H1 (cell line): ENCODE measurements at regions not wholly inside any gene's neighbourhood (a gene's known extent, or its start where the extent isn't known, plus 50 kb on each side); places are given as distances from the start of the nearest gene placed in this dataset.

ENCODE experiments used
- CTCF ChIA-PET: fragments of 300-600 bp; sonication (Branson Sonifier 250); formaldehyde crosslinking; loops from one replicate; lab custom pipeline; 2021; ENCODE audit not compliant: partially characterized antibody; lab: Charles Lee
- POLR2A ChIA-PET: fragments of 300-600 bp; sonication (Branson Sonifier 250); formaldehyde crosslinking; loops from one replicate; lab custom pipeline; 2021; ENCODE audit warnings: inconsistent platforms; ENCODE audit not compliant: partially characterized antibody; lab: Charles Lee
- DNase-seq, 2 experiments: peaks; one replicate each; pipeline versions ENCODE4 v3.0.0 to v3.0.0-alpha.2; 2010 to 2022; ENCODE audit warnings: low spot score in 2 of 2, low read depth in 1 of 2, mixed read lengths in 1 of 2
- FAIRE-seq: peaks from 2 replicates; lab custom pipeline; 2011; peaks lifted over from hg19 to GRCh38; lab: Jason Lieb, UNC
- H2AFZ ChIP-seq: 2 replicates; pipeline ENCODE4 v1.8.1; 2012; ENCODE audit warnings: low read length, inconsistent platforms
- H2AK5ac ChIP-seq: 2 replicates; pipeline ENCODE4 v1.6.1; 2013; ENCODE audit warnings: low read depth, low read length
- H2BK120ac ChIP-seq: replicated peaks from 2 replicates; pipeline ENCODE3; 2013; ENCODE audit warnings: low read depth, low read length, inconsistent platforms
- H2BK12ac ChIP-seq: 2 replicates; pipeline ENCODE4 v1.6.1; 2013; ENCODE audit warnings: low read depth, low read length
- H2BK15ac ChIP-seq: 2 replicates; pipeline ENCODE4 v1.6.1; 2013; ENCODE audit warnings: low read length
- H2BK20ac ChIP-seq: 2 replicates; pipeline ENCODE4 v1.6.1; 2013; ENCODE audit warnings: low read length
- H2BK5ac ChIP-seq: 2 replicates; pipeline ENCODE4 v1.6.1; 2013; ENCODE audit warnings: low read depth, low read length
- H3K14ac ChIP-seq: 2 replicates; pipeline ENCODE4 v1.6.1; 2013; ENCODE audit warnings: inconsistent platforms; ENCODE audit not compliant: insufficient read length
- H3K18ac ChIP-seq: 2 replicates; pipeline ENCODE4 v1.6.1; 2013; ENCODE audit warnings: low read length; ENCODE audit errors: extremely low read depth
- H3K23ac ChIP-seq: 2 replicates; pipeline ENCODE4 v1.6.1; 2013; ENCODE audit warnings: inconsistent platforms; ENCODE audit not compliant: insufficient read length
- H3K23me2 ChIP-seq: 2 replicates; pipeline ENCODE4 v1.6.1; 2013; ENCODE audit warnings: low read depth, low read length
- H3K27ac ChIP-seq: 2 replicates; pipeline ENCODE4 v1.6.1; 2011; ENCODE audit warnings: low read depth, low read length, inconsistent platforms
- H3K27me3 ChIP-seq, 4 experiments: replicated peaks in 1 of 4; 1 replicate in 1 of 4; 2 replicates in 3 of 4; pipeline versions ENCODE4 v1.6.1 to v1.8.1; 2011 to 2013; ENCODE audit warnings: low read length in 3 of 4, mild to moderate bottlenecking in 3 of 4, inconsistent platforms in 2 of 4, mixed read lengths in 2 of 4, moderate library complexity in 1 of 4; ENCODE audit not compliant: control insufficient read depth in 3 of 4, insufficient read depth in 3 of 4; ENCODE audit errors: extremely low read depth in 1 of 4
- H3K36me3 ChIP-seq, 4 experiments: 2 replicates each; pipeline versions ENCODE4 v1.6.1 to v1.8.1; 2011 to 2013; ENCODE audit warnings: mild to moderate bottlenecking in 4 of 4, low read length in 3 of 4, moderate library complexity in 2 of 4, control low read depth in 1 of 4, inconsistent platforms in 1 of 4; ENCODE audit not compliant: insufficient read depth in 4 of 4, control insufficient read depth in 2 of 4
- H3K4ac ChIP-seq: replicated peaks from 2 replicates; pipeline ENCODE3; 2013; ENCODE audit warnings: low read length, low read depth, mixed read lengths, inconsistent platforms; ENCODE audit not compliant: insufficient read length
- H3K4me1 ChIP-seq, 4 experiments: replicated peaks in 1 of 4; 1 replicate in 1 of 4; 2 replicates in 3 of 4; pipeline versions ENCODE4 v1.6.1 to v1.8.1; 2011 to 2013; ENCODE audit warnings: low read length in 3 of 4, inconsistent platforms in 2 of 4, mixed read lengths in 1 of 4; ENCODE audit not compliant: insufficient read depth in 4 of 4, control insufficient read depth in 3 of 4
- H3K4me2 ChIP-seq, 2 experiments: 2 replicates each; pipeline versions ENCODE4 v1.6.1 to v1.8.1; 2011 to 2013; ENCODE audit warnings: low read depth in 2 of 2, low read length in 2 of 2, control low read depth in 1 of 2, inconsistent platforms in 1 of 2, mild to moderate bottlenecking in 1 of 2; ENCODE audit not compliant: insufficient read depth in 1 of 2
- H3K4me3 ChIP-seq, 4 experiments: fragments of 200-600, 300-600 bp in 1 of 4; sonication (generic), shearing (Covaris generic), sonication (Bioruptor Twin) in 1 of 4; 2 replicates each; pipeline versions ENCODE4 v1.5.1 to v1.8.1; 2011 to 2016; ENCODE audit warnings: low read length in 4 of 4, low read depth in 3 of 4, control low read depth in 2 of 4, inconsistent platforms in 2 of 4, mild to moderate bottlenecking in 2 of 4, mixed read lengths in 1 of 4, moderate library complexity in 1 of 4; ENCODE audit not compliant: insufficient read depth in 2 of 4; ENCODE audit errors: extremely low read depth in 1 of 4
- H3K56ac ChIP-seq: replicated peaks from 2 replicates; pipeline ENCODE3; 2013; ENCODE audit warnings: low read depth, mild to moderate bottlenecking, mixed read lengths, low read length, inconsistent platforms; ENCODE audit not compliant: insufficient read length
- H3K79me1 ChIP-seq: 2 replicates; pipeline ENCODE4 v1.6.1; 2013; ENCODE audit warnings: low read depth, low read length, control low read depth
- H3K79me2 ChIP-seq, 2 experiments: 2 replicates each; pipeline versions ENCODE4 v1.6.1 to v1.8.1; 2012 to 2013; ENCODE audit warnings: low read length in 2 of 2, mild to moderate bottlenecking in 2 of 2, inconsistent platforms in 1 of 2; ENCODE audit not compliant: insufficient read depth in 2 of 2, control insufficient read depth in 1 of 2
- H3K9ac ChIP-seq, 4 experiments: replicated peaks in 1 of 4; 1 replicate in 1 of 4; 2 replicates in 3 of 4; pipeline versions ENCODE4 v1.6.1 to v1.8.1; 2011 to 2013; ENCODE audit warnings: low read depth in 3 of 4, low read length in 3 of 4, control low read depth in 2 of 4, mild to moderate bottlenecking in 2 of 4, moderate library complexity in 2 of 4, inconsistent platforms in 1 of 4; ENCODE audit errors: extremely low read depth in 1 of 4
- H3K9me3 ChIP-seq, 2 experiments: 2 replicates each; pipeline versions ENCODE4 v1.6.1 to v1.8.1; 2012 to 2013; ENCODE audit warnings: mild to moderate bottlenecking in 2 of 2, moderate library complexity in 2 of 2, control low read depth in 1 of 2, inconsistent platforms in 1 of 2, low read depth in 1 of 2, low read length in 1 of 2, mixed read lengths in 1 of 2; ENCODE audit not compliant: insufficient read depth in 2 of 2
- H4K20me1 ChIP-seq, 2 experiments: replicated peaks in 1 of 2; 2 replicates each; pipeline versions ENCODE3 to v1.8.1; 2011 to 2013; ENCODE audit warnings: inconsistent platforms in 2 of 2, low read length in 2 of 2, mild to moderate bottlenecking in 1 of 2; ENCODE audit not compliant: insufficient read depth in 2 of 2, control insufficient read depth in 1 of 2
- H4K5ac ChIP-seq: 2 replicates; pipeline ENCODE4 v1.6.1; 2013; ENCODE audit warnings: low read length, low read depth, mixed read lengths, inconsistent platforms; ENCODE audit not compliant: insufficient read length
- H4K8ac ChIP-seq: 2 replicates; pipeline ENCODE4 v1.8.0; 2013; ENCODE audit warnings: mild to moderate bottlenecking, moderate library complexity, low read length, inconsistent platforms; ENCODE audit not compliant: insufficient read depth; ENCODE audit errors: extremely low read depth
- H4K91ac ChIP-seq: replicated peaks from 2 replicates; pipeline ENCODE3; 2013; ENCODE audit warnings: low read length, mixed read lengths, inconsistent platforms; ENCODE audit not compliant: insufficient read length
- ASH2L ChIP-seq: fragments of 200-600, 300-600 bp; sonication (generic); IDR thresholded peaks from one replicate; pipeline ENCODE4 v1.7.1; 2017; ENCODE audit warnings: low read length
- CBX5 ChIP-seq: fragments of 300-800, 300-1000 bp; sonication (generic); IDR thresholded peaks from 2 replicates; pipeline ENCODE4 v1.7.1; 2016; ENCODE audit warnings: antibody characterized with exemption, low read length, low read depth
- CTBP2 ChIP-seq: IDR thresholded peaks from 2 replicates; pipeline ENCODE4 v1.7.0; 2011; ENCODE audit warnings: borderline replicate concordance, mild to moderate bottlenecking, moderate library complexity, mixed read lengths, low read length; ENCODE audit not compliant: insufficient read depth, insufficient read length
- HDAC2 ChIP-seq, 2 experiments: fragments of 300-600 bp in 1 of 2; sonication (generic) in 1 of 2; IDR thresholded peaks; 2 replicates each; pipeline ENCODE4 v1.6.1; 2011 to 2012; ENCODE audit warnings: low read depth in 2 of 2, low read length in 2 of 2, mild to moderate bottlenecking in 2 of 2, moderate library complexity in 2 of 2, borderline replicate concordance in 1 of 2, inconsistent platforms in 1 of 2
- KDM4A ChIP-seq: IDR thresholded peaks from one replicate; pipeline ENCODE4 v1.7.1; 2012; ENCODE audit warnings: low read depth, mild to moderate bottlenecking, moderate library complexity, low read length, inconsistent platforms; ENCODE audit not compliant: severe bottlenecking
- POU5F1 ChIP-seq: IDR thresholded peaks from 2 replicates; pipeline ENCODE4 v1.6.1; 2011; ENCODE audit warnings: low read depth, mild to moderate bottlenecking, low read length, moderate library complexity
- TAF1 ChIP-seq: IDR thresholded peaks from 2 replicates; pipeline ENCODE4 v1.6.1; 2011; ENCODE audit warnings: mild to moderate bottlenecking, low read depth, low read length
- TCF12 ChIP-seq: IDR thresholded peaks from 2 replicates; pipeline ENCODE4 v1.6.1; 2011; ENCODE audit warnings: low read depth, mild to moderate bottlenecking, low read length
- TF ChIP-seq, protein P1 (sequence below), 3 experiments: IDR thresholded peaks; 1 replicate in 2 of 3; 2 replicates in 1 of 3; pipeline versions ENCODE4 v1.5.1 to v1.6.1; 2011; ENCODE audit warnings: low read length in 3 of 3, mild to moderate bottlenecking in 3 of 3, inconsistent platforms in 2 of 3, low read depth in 1 of 3, moderate library complexity in 1 of 3; ENCODE audit not compliant: insufficient read depth in 1 of 3; ENCODE audit errors: control extremely low read depth in 1 of 3

DNA sequence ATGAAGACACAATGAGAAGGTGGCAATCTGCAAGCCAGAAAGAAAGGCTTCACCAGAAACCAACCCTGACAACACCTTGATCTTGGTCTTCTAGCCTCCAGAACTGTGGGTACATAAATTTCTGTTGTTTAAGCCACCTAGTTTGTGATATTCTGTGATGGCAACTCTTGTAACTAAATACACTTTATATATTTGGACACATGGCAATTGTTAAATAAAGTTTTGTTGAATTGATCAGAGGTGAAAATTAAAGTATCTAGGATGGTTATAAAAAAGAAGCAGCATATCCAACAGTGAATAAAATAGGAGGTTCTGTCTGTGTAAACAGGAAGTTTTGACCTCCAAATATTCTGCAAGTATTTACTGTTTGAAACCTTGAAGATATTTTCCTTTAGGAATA is 516.3 kb downstream of the SOX5 start:
- H3K27me3 ChIP-seq, result no peaks in the 10 kb centered on the region
- H3K14ac ChIP-seq, result no peak overlapping the region
- no peak overlapping the region for H2BK120ac ChIP-seq
- no peak overlapping the region for H3K4ac ChIP-seq
- no peaks in the 10 kb centered on the region for H3K79me1 ChIP-seq
- no peak overlapping the region for H2AFZ ChIP-seq
- no peak overlapping the region for H4K91ac ChIP-seq
- no peak overlapping the region for H3K27ac ChIP-seq
- H3K56ac ChIP-seq, result no peak overlapping the region
- FAIRE-seq (no peak), DNase-seq (no peak)
- H2AK5ac ChIP-seq, result no peak overlapping the region
- no peak overlapping the region for H3K4me3 ChIP-seq
- no peak overlapping the region for H2BK15ac ChIP-seq
- no peak overlapping the region for H2BK5ac ChIP-seq
- no peak overlapping the region for H2BK12ac ChIP-seq
- H4K5ac ChIP-seq, result no peak overlapping the region
- no peaks in the 10 kb centered on the region for H3K79me2 ChIP-seq
- H2BK20ac ChIP-seq, result no peak overlapping the region
- H3K36me3 ChIP-seq, result no peaks in the 10 kb centered on the region; a peak in 2 of 8 replicates
- H3K23me2 ChIP-seq, result no peaks in the 10 kb centered on the region
- POLR2A ChIA-PET, result no interaction called here
- H3K9ac ChIP-seq, result no peak overlapping the region
- H4K20me1 ChIP-seq, result no peaks in the 10 kb centered on the region
- H3K4me1 ChIP-seq, result peaks cover 0 to 4% (median 2%) of the 10 kb centered on the region in 4 experiments; a peak in 2 of 7 replicates
- H3K23ac ChIP-seq, result no peak overlapping the region
- no peak overlapping the region for H3K4me2 ChIP-seq
- no peak overlapping the region for H4K8ac ChIP-seq
- CTCF ChIA-PET, result no interaction called here
- no peak overlapping the region for H3K18ac ChIP-seq
- H3K9me3 ChIP-seq, result no peaks in the 10 kb centered on the region
- TF ChIP-seq TCF12 (no peak), CBX5 (no peak), ASH2L (no peak), TAF1 (no peak), KDM4A (no peak), HDAC2 (IDR thresholded peaks at IDR 0.05; ENCODE audit: borderline replicate concordance in 1 of 2, low read depth in 2 of 2, low read length in 2 of 2) (no peak), CTBP2 (no peak), POU5F1 (no peak)
- TF ChIP-seq, protein P1, sequence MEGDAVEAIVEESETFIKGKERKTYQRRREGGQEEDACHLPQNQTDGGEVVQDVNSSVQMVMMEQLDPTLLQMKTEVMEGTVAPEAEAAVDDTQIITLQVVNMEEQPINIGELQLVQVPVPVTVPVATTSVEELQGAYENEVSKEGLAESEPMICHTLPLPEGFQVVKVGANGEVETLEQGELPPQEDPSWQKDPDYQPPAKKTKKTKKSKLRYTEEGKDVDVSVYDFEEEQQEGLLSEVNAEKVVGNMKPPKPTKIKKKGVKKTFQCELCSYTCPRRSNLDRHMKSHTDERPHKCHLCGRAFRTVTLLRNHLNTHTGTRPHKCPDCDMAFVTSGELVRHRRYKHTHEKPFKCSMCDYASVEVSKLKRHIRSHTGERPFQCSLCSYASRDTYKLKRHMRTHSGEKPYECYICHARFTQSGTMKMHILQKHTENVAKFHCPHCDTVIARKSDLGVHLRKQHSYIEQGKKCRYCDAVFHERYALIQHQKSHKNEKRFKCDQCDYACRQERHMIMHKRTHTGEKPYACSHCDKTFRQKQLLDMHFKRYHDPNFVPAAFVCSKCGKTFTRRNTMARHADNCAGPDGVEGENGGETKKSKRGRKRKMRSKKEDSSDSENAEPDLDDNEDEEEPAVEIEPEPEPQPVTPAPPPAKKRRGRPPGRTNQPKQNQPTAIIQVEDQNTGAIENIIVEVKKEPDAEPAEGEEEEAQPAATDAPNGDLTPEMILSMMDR (IDR thresholded peaks at IDR 0.05; ENCODE audit: control extremely low read depth in 1 of 3, insufficient read depth in 1 of 3, low read depth in 1 of 3, low read length in 3 of 3), result no peak
